Endothelial cell of umbilical vein (primary cell): ENCODE measurements at regions not wholly inside any gene's neighbourhood (a gene's known extent, or its start where the extent isn't known, plus 50 kb on each side); places are given as distances from the start of the nearest gene placed in this dataset.

Experiments used
- BruUV-seq: library from RNA; stranded (reverse); fragments of 400-500 nt; replicated peaks from 2 replicates; lab custom pipeline; 2021; lab: Mats Ljungman, UMichigan
- CTCF ChIA-PET: fragments of 300-600, 350-600 bp; sonication (Branson Sonifier 250); formaldehyde crosslinking; loops from one replicate; lab custom pipeline; 2021; ENCODE audit warnings: antibody characterized with exemption, inconsistent platforms; lab: Charles Lee
- POLR2A ChIA-PET: fragments of 300-600, 350-600 bp; sonication (Branson Sonifier 250); formaldehyde crosslinking; loops from one replicate; lab custom pipeline; 2021; ENCODE audit warnings: antibody characterized with exemption, inconsistent platforms; lab: Charles Lee
- DNase-seq: peaks from one replicate; pipeline ENCODE4 v3.0.0-alpha.2; 2011; ENCODE audit warnings: low read depth, low spot score
- FAIRE-seq: peaks from 2 replicates; lab custom pipeline; 2011; peaks lifted over from hg19 to GRCh38; lab: Jason Lieb, UNC
- H2AFZ ChIP-seq: 2 replicates; pipeline ENCODE4 v1.6.0; 2012; ENCODE audit warnings: low read depth, low read length, control low read depth, inconsistent platforms
- H3K27ac ChIP-seq: 2 replicates; pipeline ENCODE4 v1.5.1; 2011; ENCODE audit warnings: low read depth, mild to moderate bottlenecking, control low read depth, low read length, moderate library complexity; ENCODE audit not compliant: insufficient read depth
- H3K27me3 ChIP-seq, 2 experiments: 2 replicates each; pipeline versions ENCODE4 v1.6.0 to v1.6.1; 2011; ENCODE audit warnings: low read length in 2 of 2, mixed read lengths in 1 of 2; ENCODE audit not compliant: control insufficient read depth in 2 of 2, insufficient read depth in 2 of 2
- H3K36me3 ChIP-seq, 2 experiments: 2 replicates in 1 of 2; 3 replicates in 1 of 2; pipeline ENCODE4 v1.5.1; 2011; ENCODE audit warnings: low read length in 2 of 2, mild to moderate bottlenecking in 1 of 2, moderate library complexity in 1 of 2; ENCODE audit not compliant: control insufficient read depth in 2 of 2, insufficient read depth in 2 of 2; ENCODE audit errors: extremely low read depth in 1 of 2
- H3K4me1 ChIP-seq: 3 replicates; pipeline ENCODE4 v1.5.1; 2011; ENCODE audit warnings: mild to moderate bottlenecking, low read length; ENCODE audit not compliant: control insufficient read depth, insufficient read depth; ENCODE audit errors: extremely low read depth
- H3K4me2 ChIP-seq: 2 replicates; pipeline ENCODE4 v1.6.1; 2011; ENCODE audit warnings: low read length, control low read depth, mixed read lengths; ENCODE audit not compliant: insufficient read depth
- H3K4me3 ChIP-seq, 3 experiments: fragments of 200-600 bp in 1 of 3; sonication (generic), shearing (Covaris generic) in 1 of 3; replicated peaks in 1 of 3; 2 replicates each; pipeline ENCODE4 v1.5.1; 2011 to 2016; ENCODE audit warnings: control low read depth in 3 of 3, low read length in 3 of 3, mild to moderate bottlenecking in 2 of 3, inconsistent platforms in 1 of 3, low read depth in 1 of 3, moderate library complexity in 1 of 3; ENCODE audit not compliant: insufficient read depth in 1 of 3
- H3K79me2 ChIP-seq: 2 replicates; pipeline ENCODE4 v1.6.0; 2012; ENCODE audit warnings: low read length, inconsistent platforms; ENCODE audit not compliant: control insufficient read depth, insufficient read depth
- H3K9ac ChIP-seq: replicated peaks from 2 replicates; pipeline ENCODE3; 2011; ENCODE audit warnings: low read length, control low read depth; ENCODE audit not compliant: insufficient read depth; ENCODE audit errors: extremely low read depth
- H3K9me1 ChIP-seq: replicated peaks from 3 replicates; pipeline ENCODE4 v1.6.0; 2011; ENCODE audit warnings: mild to moderate bottlenecking, low read length; ENCODE audit not compliant: control insufficient read depth, insufficient read depth; ENCODE audit errors: extremely low read depth
- H3K9me3 ChIP-seq: replicated peaks from 2 replicates; pipeline ENCODE4 v1.5.1; 2012; ENCODE audit warnings: low read length, inconsistent platforms; ENCODE audit not compliant: control insufficient read depth, insufficient read depth
- H4K20me1 ChIP-seq: replicated peaks from 2 replicates; pipeline ENCODE3; 2011; ENCODE audit warnings: mild to moderate bottlenecking, low read length; ENCODE audit not compliant: control insufficient read depth, insufficient read depth; ENCODE audit errors: extremely low read depth
- CTCF ChIP-seq, 2 donors: IDR thresholded peaks; 1 replicate in 1 of 2; 2 replicates in 1 of 2; pipeline ENCODE4 v1.5.1; 2011; ENCODE audit warnings: low read length in 2 of 2, mild to moderate bottlenecking in 2 of 2, moderate library complexity in 2 of 2, control low read depth in 1 of 2, inconsistent platforms in 1 of 2, low read depth in 1 of 2; ENCODE audit not compliant: insufficient read depth in 1 of 2; ENCODE audit errors: extremely low read depth in 1 of 2
- EZH2 ChIP-seq: IDR thresholded peaks from 2 replicates; pipeline ENCODE4 v1.6.1; 2012; ENCODE audit warnings: borderline replicate concordance, low read depth, mild to moderate bottlenecking, moderate library complexity, low read length, inconsistent platforms; ENCODE audit not compliant: severe bottlenecking
- FOS ChIP-seq: IDR thresholded peaks from 2 replicates; pipeline ENCODE4 v1.6.1; 2011; ENCODE audit warnings: mild to moderate bottlenecking, low read length, moderate library complexity, borderline replicate concordance; ENCODE audit not compliant: insufficient read depth
- GATA2 ChIP-seq: IDR thresholded peaks from 2 replicates; pipeline ENCODE4 v1.7.0; 2011; ENCODE audit warnings: low read depth, mild to moderate bottlenecking, moderate library complexity, mixed read lengths, low read length; ENCODE audit not compliant: insufficient read length, insufficient read depth
- JUN ChIP-seq: IDR thresholded peaks from 2 replicates; pipeline ENCODE4 v1.6.1; 2011; ENCODE audit warnings: borderline replicate concordance, low read depth; ENCODE audit not compliant: insufficient read length, insufficient read depth
- MAX ChIP-seq: IDR thresholded peaks from 2 replicates; pipeline ENCODE4 v1.6.1; 2011; ENCODE audit not compliant: insufficient read depth, insufficient read length
- MYC ChIP-seq: IDR thresholded peaks from one replicate; pipeline ENCODE4 v1.6.1; 2011; ENCODE audit warnings: mild to moderate bottlenecking, low read depth, low read length
- POLR2A ChIP-seq: IDR thresholded peaks from 2 replicates; pipeline ENCODE4 v1.6.1; 2012; ENCODE audit warnings: low read depth, mild to moderate bottlenecking, control low read depth, low read length
- POLR2AphosphoS5 ChIP-seq: IDR thresholded peaks from 2 replicates; pipeline ENCODE4 v1.6.1; 2012; ENCODE audit warnings: low read depth, mild to moderate bottlenecking, control low read depth, low read length, moderate library complexity; ENCODE audit not compliant: insufficient read depth
- dilution Hi-C: fragments of 300-500 bp; cut with MboI; formaldehyde crosslinking; loops from one replicate; pipeline ENCODE4 v1.15.0; 2019; ENCODE audit warnings: low sequenced_read_pairs; ENCODE audit not compliant: extremely low pct_ligation_motif_present
- intact Hi-C: fragments of 100-400 bp; cut with micrococcal nuclease; formaldehyde crosslinking; loops from one replicate; pipeline ENCODE4 v1.10.0; 2022

- no peaks in the 10 kb centered on the region for H3K27me3 ChIP-seq
- intact Hi-C loops, result no loop called here
- CTCF ChIA-PET, result no interaction called here
Observed at GRCh38 chr10:33414841-33415240, 80.4 kb upstream of the NRP1 start.

More at GRCh38 chr10:33414841-33415240, 80.4 kb upstream of the NRP1 start:
- DNase-seq (no peak), FAIRE-seq (no peak)
- Histone ChIP-seq H3K9ac (no peak overlapping the region), H3K79me2 (no peaks in the 10 kb centered on the region), H2AFZ (no peak overlapping the region), H3K4me2 (no peak overlapping the region), H3K9me1 (no peaks in the 10 kb centered on the region), H3K36me3 (no peaks in the 10 kb centered on the region), H3K9me3 (no peaks in the 10 kb centered on the region), H3K4me1 (peaks cover 7% of the 10 kb centered on the region), H3K27ac (no peak overlapping the region), H3K4me3 (no peak overlapping the region), H4K20me1 (no peaks in the 10 kb centered on the region)
- TF ChIP-seq EZH2, result no peak
- TF ChIP-seq JUN, result no peak
- TF ChIP-seq CTCF (IDR thresholded peaks at IDR 0.05; ENCODE audit: extremely low read depth in 1 of 2, insufficient read depth in 1 of 2, low read depth in 1 of 2, low read length in 2 of 2), result no peak
- no peak for TF ChIP-seq POLR2A
- TF ChIP-seq GATA2, result no peak
- no peak for TF ChIP-seq POLR2AphosphoS5
- TF ChIP-seq FOS, result no peak
- no peak for TF ChIP-seq MAX
- no peak for TF ChIP-seq MYC
- POLR2A ChIA-PET, result no interaction called here
- BruUV-seq, result no TSS peak
- dilution Hi-C loops, result no loop called here
